ENCODE measurements at regions not wholly inside any gene's neighbourhood (a gene's known extent, or its start where the extent isn't known, plus 50 kb on each side); places are given as distances from the start of the nearest gene placed in this dataset.

GRCh38 chr13:52949742-52950141, 78.9 kb upstream of the OLFM4 start:
- no peak overlapping the region for H2AFZ ChIP-seq

GRCh38 chr13:52949044-52949443, 79.6 kb upstream of the OLFM4 start:
- no peaks in the 10 kb centered on the region for H3K4me1 ChIP-seq
- H3K36me3 ChIP-seq (ENCODE audit: control insufficient read depth, insufficient read depth, low read length), result no peaks in the 10 kb centered on the region
- H3K79me2 ChIP-seq, result no peaks in the 10 kb centered on the region
- H2AFZ ChIP-seq, result no peak overlapping the region
- H3K4me3 ChIP-seq (ENCODE audit: low read depth, low read length), result no peak overlapping the region
- no peaks in the 10 kb centered on the region for H3K27me3 ChIP-seq (ENCODE audit: control insufficient read depth, insufficient read depth, low read length)
- no peak overlapping the region for H3K9ac ChIP-seq
- TF ChIP-seq, protein P1, sequence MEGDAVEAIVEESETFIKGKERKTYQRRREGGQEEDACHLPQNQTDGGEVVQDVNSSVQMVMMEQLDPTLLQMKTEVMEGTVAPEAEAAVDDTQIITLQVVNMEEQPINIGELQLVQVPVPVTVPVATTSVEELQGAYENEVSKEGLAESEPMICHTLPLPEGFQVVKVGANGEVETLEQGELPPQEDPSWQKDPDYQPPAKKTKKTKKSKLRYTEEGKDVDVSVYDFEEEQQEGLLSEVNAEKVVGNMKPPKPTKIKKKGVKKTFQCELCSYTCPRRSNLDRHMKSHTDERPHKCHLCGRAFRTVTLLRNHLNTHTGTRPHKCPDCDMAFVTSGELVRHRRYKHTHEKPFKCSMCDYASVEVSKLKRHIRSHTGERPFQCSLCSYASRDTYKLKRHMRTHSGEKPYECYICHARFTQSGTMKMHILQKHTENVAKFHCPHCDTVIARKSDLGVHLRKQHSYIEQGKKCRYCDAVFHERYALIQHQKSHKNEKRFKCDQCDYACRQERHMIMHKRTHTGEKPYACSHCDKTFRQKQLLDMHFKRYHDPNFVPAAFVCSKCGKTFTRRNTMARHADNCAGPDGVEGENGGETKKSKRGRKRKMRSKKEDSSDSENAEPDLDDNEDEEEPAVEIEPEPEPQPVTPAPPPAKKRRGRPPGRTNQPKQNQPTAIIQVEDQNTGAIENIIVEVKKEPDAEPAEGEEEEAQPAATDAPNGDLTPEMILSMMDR (IDR thresholded peaks at IDR 0.05), result no peak
- H3K9me3 ChIP-seq (ENCODE audit: control insufficient read depth, low read length), result no peaks in the 10 kb centered on the region
- no peak overlapping the region for H3K27ac ChIP-seq
- H3K4me2 ChIP-seq (ENCODE audit: low read length), result no peak overlapping the region

More at GRCh38 chr13:52949742-52950141, 78.9 kb upstream of the OLFM4 start:
- no peaks in the 10 kb centered on the region for H3K4me1 ChIP-seq
- H3K36me3 ChIP-seq (ENCODE audit: control insufficient read depth, insufficient read depth, low read length), result no peaks in the 10 kb centered on the region
- no peak overlapping the region for H3K4me2 ChIP-seq (ENCODE audit: low read length)
- no peaks in the 10 kb centered on the region for H3K79me2 ChIP-seq
- H3K9ac ChIP-seq, result no peak overlapping the region
- H3K4me3 ChIP-seq (ENCODE audit: low read depth, low read length), result no peak overlapping the region
- no peaks in the 10 kb centered on the region for H3K27me3 ChIP-seq (ENCODE audit: control insufficient read depth, insufficient read depth, low read length)
- no peaks in the 10 kb centered on the region for H3K9me3 ChIP-seq (ENCODE audit: control insufficient read depth, low read length)
- no peak overlapping the region for H3K27ac ChIP-seq
- TF ChIP-seq, protein P1 (IDR thresholded peaks at IDR 0.05), result no peak

DNA sequence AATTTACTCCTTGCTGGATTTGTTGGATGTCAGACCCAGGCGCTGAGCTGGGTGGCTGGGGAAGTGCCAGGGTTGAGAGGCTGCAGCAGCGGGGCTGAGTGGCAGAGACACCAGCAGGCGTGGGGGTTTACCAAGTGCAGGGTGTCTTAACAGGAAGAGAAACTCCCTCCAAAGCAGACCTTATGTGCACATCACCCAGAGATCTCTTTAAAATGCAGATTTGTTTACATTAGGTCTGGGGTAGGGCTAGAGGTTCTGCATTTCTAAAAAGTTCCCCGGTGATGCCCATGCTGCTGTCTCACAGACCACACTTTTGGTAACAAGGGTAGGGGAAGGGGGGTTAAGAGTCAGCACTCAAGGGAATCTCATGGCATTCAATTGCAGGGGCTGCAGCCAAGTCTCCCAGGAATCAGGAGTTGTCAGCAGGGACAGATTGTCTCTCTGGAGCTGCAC, 80.7 kb upstream of the OLFM4 start:
- Histone ChIP-seq H3K4me1 (no peaks in the 10 kb centered on the region), H3K27me3 (ENCODE audit: control insufficient read depth, insufficient read depth, low read length) (no peaks in the 10 kb centered on the region), H3K79me2 (no peaks in the 10 kb centered on the region), H2AFZ (no peak overlapping the region), H3K9ac (no peak overlapping the region), H3K9me3 (ENCODE audit: control insufficient read depth, low read length) (no peaks in the 10 kb centered on the region), H3K27ac (no peak overlapping the region), H3K4me2 (ENCODE audit: low read length) (no peak overlapping the region), H3K4me3 (ENCODE audit: low read depth, low read length) (no peak overlapping the region), H3K36me3 (ENCODE audit: control insufficient read depth, insufficient read depth, low read length) (no peaks in the 10 kb centered on the region)
- TF ChIP-seq, protein P1 (IDR thresholded peaks at IDR 0.05), result no peak

GRCh38 chr13:52945348-52945747, 83.3 kb upstream of the OLFM4 start:
- Histone ChIP-seq H2AFZ (no peak overlapping the region), H3K36me3 (ENCODE audit: control insufficient read depth, insufficient read depth, low read length) (no peaks in the 10 kb centered on the region), H3K9me3 (ENCODE audit: control insufficient read depth, low read length) (no peaks in the 10 kb centered on the region), H3K9ac (no peak overlapping the region), H3K4me3 (ENCODE audit: low read depth, low read length) (no peak overlapping the region), H3K27me3 (ENCODE audit: control insufficient read depth, insufficient read depth, low read length) (no peaks in the 10 kb centered on the region), H3K79me2 (no peaks in the 10 kb centered on the region), H3K27ac (no peak overlapping the region), H3K4me1 (no peaks in the 10 kb centered on the region), H3K4me2 (ENCODE audit: low read length) (no peak overlapping the region)
- TF ChIP-seq, protein P1 (IDR thresholded peaks at IDR 0.05), result no peak

GRCh38 chr13:52944697-52945096, 83.9 kb upstream of the OLFM4 start:
- Histone ChIP-seq H3K9ac (no peak overlapping the region), H3K27ac (no peak overlapping the region), H3K4me3 (ENCODE audit: low read depth, low read length) (no peak overlapping the region), H3K36me3 (ENCODE audit: control insufficient read depth, insufficient read depth, low read length) (no peaks in the 10 kb centered on the region), H2AFZ (no peak overlapping the region), H3K79me2 (no peaks in the 10 kb centered on the region), H3K9me3 (ENCODE audit: control insufficient read depth, low read length) (no peaks in the 10 kb centered on the region), H3K4me1 (no peaks in the 10 kb centered on the region), H3K27me3 (ENCODE audit: control insufficient read depth, insufficient read depth, low read length) (no peaks in the 10 kb centered on the region), H3K4me2 (ENCODE audit: low read length) (no peak overlapping the region)
- TF ChIP-seq, protein P1 (IDR thresholded peaks at IDR 0.05), result no peak
